GM21381 (cell line): ENCODE measurements at regions not wholly inside any gene's neighbourhood (a gene's known extent, or its start where the extent isn't known, plus 50 kb on each side); places are given as distances from the start of the nearest gene placed in this dataset.
"Not testable (repeated sequence)": the region's sequence is repeated elsewhere in the genome, so short reads cannot be mapped to it uniquely, and the experiment has no call there.

Experiments
- ATAC-seq: cut with Tn5 transposase; IDR thresholded peaks from one replicate; pipeline ENCODE4 v1.9.1; 2021; ENCODE audit warnings: mild to moderate bottlenecking, moderate library complexity; ENCODE audit not compliant: unreplicated experiment

- ATAC-seq = not testable (repeated sequence)
Observed at GRCh38 chr21:5121849-5122248, 5399.5 kb upstream of the TPTE start.

DNA sequence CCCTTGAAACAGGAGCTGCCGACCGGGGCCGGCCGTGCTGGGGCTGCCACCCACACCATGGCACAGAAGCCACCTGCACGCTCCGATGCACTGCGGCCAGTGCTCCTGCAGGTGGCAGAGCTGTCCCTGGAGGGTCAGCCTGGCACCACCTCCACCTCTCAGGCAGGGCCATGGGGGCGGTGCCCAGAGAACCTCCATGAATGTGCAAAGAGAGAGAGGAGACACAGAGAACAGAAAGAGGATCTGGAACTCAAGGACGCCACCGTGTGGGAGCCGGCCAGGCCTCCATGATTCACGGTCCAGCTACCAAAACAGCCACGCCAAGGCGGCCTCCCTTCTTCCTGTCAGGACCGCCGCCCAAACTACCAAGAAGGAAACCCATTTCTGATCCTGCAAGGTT is 5397.7 kb upstream of the TPTE start:
- peak; percentile 37 for ATAC-seq

GRCh38 chr21:5128261-5128660 is 5393.1 kb upstream of the TPTE start:
- ATAC-seq = peak; percentile 88

DNA sequence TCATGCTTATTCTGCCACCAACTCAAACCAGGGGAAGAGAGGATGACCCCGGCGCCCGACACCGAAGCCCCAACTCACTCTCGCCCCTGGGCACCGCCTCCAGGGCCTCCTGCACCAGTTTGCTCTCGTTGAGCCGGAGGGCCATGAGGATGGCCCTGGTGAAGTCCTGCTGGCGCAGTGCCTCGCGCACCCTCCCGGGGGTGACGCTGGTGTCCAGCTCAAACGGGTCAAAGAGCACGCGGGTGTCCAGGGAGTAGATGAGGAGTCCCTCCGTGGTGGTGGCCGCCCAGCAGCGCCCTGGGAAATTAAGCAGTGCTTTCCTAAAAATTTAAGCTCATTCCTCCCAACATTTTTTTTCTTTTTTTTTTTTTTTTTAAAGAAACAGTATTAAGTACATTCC is 5387.6 kb upstream of the TPTE start:
- not testable (repeated sequence) for ATAC-seq

DNA sequence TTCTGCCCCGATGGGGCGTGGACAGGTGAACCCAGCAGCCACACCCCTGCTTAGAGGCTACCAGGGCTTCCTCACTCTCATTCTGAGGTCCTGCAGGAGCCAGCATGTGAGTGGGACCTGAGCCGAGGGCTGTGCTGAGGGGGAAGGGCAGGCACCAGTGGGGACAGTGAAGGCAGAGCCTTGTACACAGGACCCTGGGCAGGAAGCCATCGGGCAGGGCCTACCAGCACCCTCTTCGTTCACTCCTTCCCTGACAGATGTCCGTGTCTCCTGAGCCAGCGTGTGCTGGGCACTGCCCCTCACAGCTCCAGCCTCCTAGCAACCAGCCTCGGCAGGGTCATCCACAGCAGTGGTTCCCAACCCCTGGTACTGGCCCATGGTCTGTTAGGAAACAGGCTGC is 5385.0 kb upstream of the TPTE start:
- ATAC-seq = not testable (repeated sequence)

GRCh38 chr21:5137006-5137405 is 5384.4 kb upstream of the TPTE start:
- ATAC-seq = not testable (repeated sequence)

DNA sequence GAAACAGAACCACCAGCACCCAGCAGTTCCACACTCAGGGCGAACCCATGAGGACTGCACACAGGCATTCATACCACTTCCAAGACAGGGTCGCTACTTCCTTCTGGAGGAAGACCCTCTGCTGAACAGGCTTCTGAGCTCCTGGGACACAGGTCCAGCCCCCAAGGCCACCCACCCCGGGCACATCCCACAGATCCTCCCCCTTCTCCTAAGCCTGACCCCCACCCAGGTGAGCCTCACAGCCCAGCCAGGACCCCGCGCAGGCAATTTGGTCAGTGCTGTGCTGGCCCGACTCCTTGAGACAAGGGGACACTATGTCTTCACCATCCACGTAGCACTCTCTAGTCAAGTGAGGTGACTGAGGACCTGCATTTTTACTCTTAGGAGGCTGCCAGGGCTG is 5382.7 kb upstream of the TPTE start:
- not testable (repeated sequence) for ATAC-seq

DNA sequence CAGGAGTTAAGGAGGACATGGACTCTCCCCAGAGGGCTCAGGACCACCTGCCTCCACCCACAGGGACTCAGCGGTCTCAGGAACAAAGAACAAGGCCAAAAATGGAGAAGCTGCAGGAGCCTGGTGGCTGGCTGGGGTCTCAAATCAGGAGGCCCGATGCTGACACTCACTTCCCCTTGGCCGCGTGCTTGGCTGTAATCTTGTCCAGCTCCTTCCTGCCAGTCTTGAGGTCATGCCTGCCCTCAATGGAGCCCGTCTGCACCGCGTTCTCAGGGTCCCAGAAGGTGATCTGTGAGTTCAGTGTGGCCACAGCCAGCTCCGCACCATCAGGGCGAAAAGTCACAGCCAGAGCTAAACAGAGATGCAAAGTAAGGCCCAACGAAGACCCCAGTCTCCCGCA is 5381.9 kb upstream of the TPTE start:
- not testable (repeated sequence) for ATAC-seq

- ATAC-seq = not testable (repeated sequence)
Observed at GRCh38 chr21:5143011-5143410, 5378.4 kb upstream of the TPTE start.

DNA sequence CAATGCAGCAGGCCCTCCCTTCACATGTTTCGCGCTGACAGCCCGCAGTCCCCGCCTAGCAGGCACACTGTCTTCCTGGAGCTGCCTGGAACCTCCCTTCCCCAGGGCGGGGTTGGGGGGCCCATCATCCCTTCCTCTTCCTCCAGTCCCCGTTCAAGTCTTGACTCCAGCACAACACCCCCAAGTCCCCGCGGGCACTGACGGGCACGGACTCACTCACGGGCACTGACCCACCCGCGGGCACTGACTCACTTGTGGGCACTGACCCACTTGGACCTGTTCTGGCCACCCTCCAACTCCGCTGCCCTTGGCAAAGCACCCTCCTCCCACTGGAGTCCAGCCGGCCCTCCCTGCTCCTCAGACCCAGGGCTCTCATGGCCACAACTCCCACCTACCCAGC is 5376.7 kb upstream of the TPTE start:
- not testable (repeated sequence) for ATAC-seq

- ATAC-seq = not testable (repeated sequence)
Observed at GRCh38 chr21:5147685-5148084, 5373.7 kb upstream of the TPTE start.

GRCh38 chr21:5149222-5149621 is 5372.2 kb upstream of the TPTE start:
- not testable (repeated sequence) for ATAC-seq

DNA sequence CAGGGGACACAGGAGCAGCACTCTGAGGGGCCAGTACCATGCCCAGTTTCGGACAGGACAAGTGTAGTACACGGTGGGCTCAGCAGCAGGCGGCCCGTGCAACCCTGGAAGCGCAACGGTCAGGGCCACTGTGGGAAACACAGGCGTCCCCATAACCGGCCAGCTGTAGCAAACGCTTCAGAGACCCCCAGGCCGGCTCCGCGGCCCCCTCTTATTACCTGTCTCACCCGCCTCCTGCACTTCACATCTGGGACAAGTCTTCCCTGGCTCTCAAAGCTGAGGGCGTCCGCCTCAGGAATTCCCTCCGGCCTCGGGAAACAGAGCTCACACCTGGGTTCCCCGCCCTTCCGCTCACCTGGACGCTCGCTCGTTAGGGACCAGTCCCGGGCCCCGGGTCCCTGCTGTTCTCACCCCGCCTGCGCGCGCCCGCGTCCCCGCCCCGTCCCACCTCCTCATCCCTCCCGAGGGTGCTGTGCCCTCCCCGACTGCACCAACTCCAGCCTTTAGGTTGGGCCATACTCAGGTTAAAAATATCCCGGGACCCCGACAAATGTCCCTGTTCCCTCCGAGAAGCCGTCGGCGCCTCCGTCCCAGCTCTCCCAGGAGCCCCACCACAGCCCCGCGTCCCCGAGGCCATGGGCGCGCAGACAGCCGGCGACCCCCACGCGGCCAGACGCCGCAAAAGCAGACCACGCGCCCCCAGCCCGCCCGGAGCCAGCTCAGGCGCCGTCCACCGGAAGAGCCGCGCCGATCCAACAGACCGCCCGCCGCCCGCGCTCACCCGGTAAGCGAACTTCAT is 5367.3 kb upstream of the TPTE start:
- not testable (repeated sequence) for ATAC-seq

DNA sequence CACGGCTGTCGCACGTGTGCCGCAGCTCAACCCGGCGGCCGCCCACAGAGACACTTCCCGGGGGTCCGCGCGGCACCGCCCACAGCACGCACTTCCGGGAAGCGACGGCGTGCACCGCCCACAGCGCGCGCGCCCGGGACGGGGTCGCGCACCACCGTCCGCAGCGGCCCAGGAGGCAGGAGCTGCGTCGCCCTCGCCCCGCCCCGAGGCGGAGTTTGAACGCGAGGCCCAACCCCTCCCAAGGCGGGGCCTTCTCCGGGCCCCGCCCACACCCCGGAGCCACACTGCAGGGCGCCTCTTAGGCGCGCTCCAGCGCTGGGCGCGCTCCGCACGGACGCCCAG is 5366.8 kb upstream of the TPTE start:
- peak; percentile 96 for ATAC-seq

DNA sequence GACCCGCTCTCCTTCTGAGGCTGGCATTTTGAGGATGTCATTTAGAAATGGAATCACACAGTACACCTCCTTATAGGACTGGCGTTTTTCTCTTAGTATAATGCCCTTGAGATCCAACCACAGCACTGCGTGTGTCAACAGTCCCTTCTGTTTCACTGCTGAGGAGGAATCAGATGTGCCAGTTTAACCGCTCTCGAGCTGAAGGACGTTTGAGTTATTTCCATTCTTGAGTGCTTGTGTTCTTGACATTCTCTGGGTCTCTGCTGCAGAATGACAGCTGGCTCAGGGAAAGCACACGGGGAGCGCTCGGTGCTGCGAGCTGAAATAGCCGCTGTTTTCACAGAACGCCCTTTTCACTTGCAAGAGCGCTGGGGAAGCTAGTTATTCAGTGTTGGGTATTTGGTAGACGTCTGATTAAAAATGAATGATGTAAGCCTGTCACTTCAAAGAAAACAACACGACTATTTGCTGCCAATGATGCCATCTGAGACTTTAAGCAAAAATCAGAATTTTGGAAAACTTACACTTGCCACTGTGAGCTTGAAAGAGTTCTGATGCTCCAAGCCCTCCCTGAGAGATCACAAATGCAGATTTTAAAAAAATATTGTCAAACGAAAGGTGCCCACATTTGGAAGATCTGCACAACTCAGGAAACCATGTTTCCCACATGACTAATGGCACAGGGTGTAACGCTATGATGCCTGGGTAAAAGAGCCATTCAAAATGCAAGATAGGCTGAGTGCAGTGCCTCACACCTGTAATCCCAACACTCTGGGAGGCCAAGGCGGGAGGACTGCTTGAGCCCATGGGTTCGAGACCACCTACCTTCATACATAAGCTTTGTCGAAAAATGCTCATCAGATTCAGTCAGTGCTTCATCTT is 5358.4 kb upstream of the TPTE start:
- not testable (repeated sequence) for ATAC-seq

GRCh38 chr21:5165829-5166228 is 5355.6 kb upstream of the TPTE start:
- not testable (repeated sequence) for ATAC-seq
